Neural progenitor cell (in vitro differentiated cells): ENCODE measurements at regions not wholly inside any gene's neighbourhood (a gene's known extent, or its start where the extent isn't known, plus 50 kb on each side); places are given as distances from the start of the nearest gene placed in this dataset.

Experiments
- EZH2 ChIP-seq: fragments of 200-600 bp; sonication (generic); IDR thresholded peaks from 2 replicates; pipeline ENCODE4 v1.6.1; 2017; ENCODE audit warnings: antibody characterized with exemption, mild to moderate bottlenecking, moderate library complexity
- TF ChIP-seq, protein P1 (sequence below): fragments of 200-600 bp; sonication (generic); IDR thresholded peaks from 2 replicates; pipeline ENCODE4 v1.5.1; 2017; ENCODE audit warnings: antibody characterized with exemption, mild to moderate bottlenecking

- TF ChIP-seq, protein P1, sequence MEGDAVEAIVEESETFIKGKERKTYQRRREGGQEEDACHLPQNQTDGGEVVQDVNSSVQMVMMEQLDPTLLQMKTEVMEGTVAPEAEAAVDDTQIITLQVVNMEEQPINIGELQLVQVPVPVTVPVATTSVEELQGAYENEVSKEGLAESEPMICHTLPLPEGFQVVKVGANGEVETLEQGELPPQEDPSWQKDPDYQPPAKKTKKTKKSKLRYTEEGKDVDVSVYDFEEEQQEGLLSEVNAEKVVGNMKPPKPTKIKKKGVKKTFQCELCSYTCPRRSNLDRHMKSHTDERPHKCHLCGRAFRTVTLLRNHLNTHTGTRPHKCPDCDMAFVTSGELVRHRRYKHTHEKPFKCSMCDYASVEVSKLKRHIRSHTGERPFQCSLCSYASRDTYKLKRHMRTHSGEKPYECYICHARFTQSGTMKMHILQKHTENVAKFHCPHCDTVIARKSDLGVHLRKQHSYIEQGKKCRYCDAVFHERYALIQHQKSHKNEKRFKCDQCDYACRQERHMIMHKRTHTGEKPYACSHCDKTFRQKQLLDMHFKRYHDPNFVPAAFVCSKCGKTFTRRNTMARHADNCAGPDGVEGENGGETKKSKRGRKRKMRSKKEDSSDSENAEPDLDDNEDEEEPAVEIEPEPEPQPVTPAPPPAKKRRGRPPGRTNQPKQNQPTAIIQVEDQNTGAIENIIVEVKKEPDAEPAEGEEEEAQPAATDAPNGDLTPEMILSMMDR: no peak
- TF ChIP-seq EZH2: no peak
Observed at GRCh38 chr1:192730198-192730597, 78.6 kb upstream of the RGS2 start.
